ENCODE measurements at regions not wholly inside any gene's neighbourhood (a gene's known extent, or its start where the extent isn't known, plus 50 kb on each side); places are given as distances from the start of the nearest gene placed in this dataset.

GRCh38 chr3:159232966-159233365 lies 431.1 kb downstream of the MFSD1 start:
- TF ChIP-seq POLR2A (IDR thresholded peaks at IDR 0.05; ENCODE audit: low read depth, low read length) (no peak), POLR2AphosphoS5 (IDR thresholded peaks at IDR 0.05; ENCODE audit: low read depth, low read length) (no peak), PAX5 (IDR thresholded peaks at IDR 0.05; ENCODE audit: insufficient read depth, low read length, severe bottlenecking) (no peak), TAF1 (IDR thresholded peaks at IDR 0.05; ENCODE audit: low read depth, low read length) (no peak), POU2F2 (IDR thresholded peaks at IDR 0.05; ENCODE audit: low read depth, low read length) (no peak), SPI1 (IDR thresholded peaks at IDR 0.05; ENCODE audit: low read depth, low read length) (no peak)
